GM23338 (cell line): ENCODE measurements at regions not wholly inside any gene's neighbourhood (a gene's known extent, or its start where the extent isn't known, plus 50 kb on each side); places are given as distances from the start of the nearest gene placed in this dataset.

Experiments used
- ATAC-seq: fragments of 200-7000 bp; cut with Tn5 transposase; 3 replicates; pipeline ENCODE4 v1.9.1; 2020
- DNase-seq: peaks from one replicate; pipeline ENCODE4 v3.0.0-alpha.2; 2015; ENCODE audit warnings: low spot score
- H2AFZ ChIP-seq: fragments of 200-600 bp; sonication (generic); 2 replicates; pipeline ENCODE4 v1.8.0; 2016; ENCODE audit warnings: antibody characterized with exemption, mild to moderate bottlenecking, moderate library complexity
- H3F3A ChIP-seq: fragments of 200-600 bp; sonication (generic); replicated peaks from 2 replicates; pipeline ENCODE4 v1.8.0; 2017; ENCODE audit warnings: antibody characterized with exemption, mixed run types, low read depth
- H3K27ac ChIP-seq: fragments of 200-600 bp; sonication (generic); 2 replicates; pipeline ENCODE4 v1.6.1; 2016; ENCODE audit warnings: low read depth
- H3K27me3 ChIP-seq: fragments of 200-600 bp; sonication (generic); 2 replicates; pipeline ENCODE4 v1.8.0; 2016; ENCODE audit warnings: mild to moderate bottlenecking, mixed run types, moderate library complexity; ENCODE audit not compliant: insufficient read depth
- H3K36me3 ChIP-seq: fragments of 200-600 bp; sonication (generic); 2 replicates; pipeline ENCODE4 v1.8.0; 2016; ENCODE audit warnings: mild to moderate bottlenecking; ENCODE audit not compliant: insufficient read depth
- H3K4me1 ChIP-seq: fragments of 200-600 bp; sonication (generic); 2 replicates; pipeline ENCODE4 v1.8.0; 2016; ENCODE audit warnings: mild to moderate bottlenecking, moderate library complexity; ENCODE audit not compliant: insufficient read depth
- H3K4me2 ChIP-seq: fragments of 200-600 bp; sonication (generic); 2 replicates; pipeline ENCODE4 v1.7.1; 2017; ENCODE audit warnings: mixed run types
- H3K4me3 ChIP-seq: fragments of 200-600 bp; sonication (generic); 2 replicates; pipeline ENCODE4 v1.6.1; 2016; ENCODE audit warnings: mixed run types
- H3K79me2 ChIP-seq: fragments of 200-600 bp; sonication (generic); replicated peaks from 2 replicates; pipeline ENCODE4 v1.8.0; 2017; ENCODE audit warnings: mild to moderate bottlenecking; ENCODE audit not compliant: insufficient read depth
- H3K9me2 ChIP-seq: fragments of 200-600 bp; sonication (generic); 2 replicates; pipeline ENCODE4 v1.8.0; 2017; ENCODE audit not compliant: insufficient read depth
- H4K20me1 ChIP-seq: fragments of 200-600 bp; sonication (generic); replicated peaks from 2 replicates; pipeline ENCODE4 v1.8.0; 2017; ENCODE audit warnings: mild to moderate bottlenecking; ENCODE audit not compliant: insufficient read depth
- H3K27ac Mint-ChIP-seq: 2 replicates; pipeline ENCODE4 v1.8.0; 2020; ENCODE audit warnings: inconsistent platforms, mild to moderate bottlenecking, moderate library complexity, mixed read lengths
- H3K27me3 Mint-ChIP-seq: 3 replicates; pipeline ENCODE4 v1.8.0; 2022; ENCODE audit warnings: low read depth, mild to moderate bottlenecking, moderate library complexity, mixed read lengths, inconsistent platforms; ENCODE audit not compliant: insufficient read depth, poor library complexity
- H3K36me3 Mint-ChIP-seq: 3 replicates; pipeline ENCODE4 v1.8.0; 2021; ENCODE audit warnings: low read depth, mild to moderate bottlenecking, inconsistent platforms, moderate library complexity, mixed read lengths
- H3K4me1 Mint-ChIP-seq: 3 replicates; pipeline ENCODE4 v1.8.0; 2020; ENCODE audit warnings: mild to moderate bottlenecking, inconsistent platforms, mixed read lengths
- H3K4me3 Mint-ChIP-seq: 3 replicates; pipeline ENCODE4 v1.8.0; 2021; ENCODE audit warnings: moderate library complexity, mild to moderate bottlenecking, inconsistent platforms, mixed read lengths
- H3K9me3 Mint-ChIP-seq: 3 replicates; pipeline ENCODE4 v1.8.0; 2020; ENCODE audit warnings: moderate library complexity, mild to moderate bottlenecking, inconsistent platforms, mixed read lengths
- CREB1 ChIP-seq: fragments of 250-450 bp; sonication (Bioruptor Pico); IDR thresholded peaks from 2 replicates; pipeline ENCODE4 v1.5.0; 2020; ENCODE audit warnings: low read depth, mild to moderate bottlenecking, moderate library complexity
- CTCF ChIP-seq, 2 experiments: fragments of 200-600 bp in 1 of 2; sonication (generic) in 1 of 2; conservative IDR thresholded peaks; 2 replicates each; pipeline versions ENCODE4 v1.5.1 to v1.6.1; 2016 to 2017; ENCODE audit warnings: antibody characterized with exemption in 2 of 2, low read depth in 2 of 2, mild to moderate bottlenecking in 2 of 2, moderate library complexity in 1 of 2
- ETS1 ChIP-seq: IDR thresholded peaks from 2 replicates; pipeline ENCODE4 v1.6.1; 2016; ENCODE audit warnings: antibody characterized with exemption
- EZH2 ChIP-seq: fragments of 200-600 bp; sonication (generic); IDR thresholded peaks from one replicate; pipeline ENCODE4 v1.8.0; 2017; ENCODE audit warnings: antibody characterized with exemption, mild to moderate bottlenecking, low read depth; ENCODE audit not compliant: unreplicated experiment
- EZH2phosphoT487 ChIP-seq: fragments of 200-600 bp; sonication (generic); IDR thresholded peaks from one replicate; pipeline ENCODE4 v1.8.1; 2018; ENCODE audit warnings: antibody characterized with exemption; ENCODE audit not compliant: unreplicated experiment
- JUNB ChIP-seq: IDR thresholded peaks from one replicate; pipeline ENCODE4 v1.6.1; 2016; ENCODE audit warnings: antibody characterized with exemption; ENCODE audit not compliant: unreplicated experiment
- NANOG ChIP-seq: IDR thresholded peaks from 2 replicates; pipeline ENCODE4 v1.6.1; 2016; ENCODE audit warnings: antibody characterized with exemption, borderline replicate concordance
- POLR2AphosphoS5 ChIP-seq: IDR thresholded peaks from 2 replicates; pipeline ENCODE4 v1.6.1; 2016; ENCODE audit warnings: antibody characterized with exemption, low read depth
- REST ChIP-seq: IDR thresholded peaks from one replicate; pipeline ENCODE4 v1.6.1; 2018; ENCODE audit warnings: antibody characterized with exemption; ENCODE audit not compliant: unreplicated experiment
- STAT1 ChIP-seq: IDR thresholded peaks from one replicate; pipeline ENCODE4 v1.6.1; 2016; ENCODE audit warnings: antibody characterized with exemption; ENCODE audit not compliant: unreplicated experiment
- ZNF114 ChIP-seq: fragments of 250-450 bp; sonication (Bioruptor Pico); IDR thresholded peaks from 2 replicates; pipeline ENCODE4 v1.5.0; 2020; ENCODE audit warnings: mild to moderate bottlenecking, moderate library complexity
- ZNF331 ChIP-seq: fragments of 250-450 bp; sonication (Bioruptor Pico); IDR thresholded peaks from 2 replicates; pipeline ENCODE4 v1.5.0; 2020; ENCODE audit warnings: low read depth, mild to moderate bottlenecking, moderate library complexity
- ZNF462 ChIP-seq: fragments of 250-450 bp; sonication (Bioruptor Pico); IDR thresholded peaks from 2 replicates; pipeline ENCODE4 v1.5.0; 2020; ENCODE audit warnings: mild to moderate bottlenecking, moderate library complexity

- Histone ChIP-seq H2AFZ (no peak overlapping the region), H3K27ac (no peak overlapping the region), H3F3A (no peaks in the 10 kb centered on the region), H4K20me1 (no peaks in the 10 kb centered on the region), H3K9me2 (no peaks in the 10 kb centered on the region), H3K36me3 (no peaks in the 10 kb centered on the region), H3K4me2 (no peak overlapping the region), H3K4me3 (no peak overlapping the region), H3K27me3 (no peaks in the 10 kb centered on the region), H3K4me1 (no peaks in the 10 kb centered on the region), H3K79me2 (no peaks in the 10 kb centered on the region)
- H3K27me3 Mint-ChIP-seq = no peaks in the 10 kb centered on the region
- no peak overlapping the region for H3K27ac Mint-ChIP-seq
- no peak overlapping the region for H3K4me3 Mint-ChIP-seq
- ATAC-seq = no peak
- no peak for DNase-seq
- H3K9me3 Mint-ChIP-seq = no peaks in the 10 kb centered on the region
- no peaks in the 10 kb centered on the region for H3K36me3 Mint-ChIP-seq
- TF ChIP-seq STAT1 (no peak), ZNF462 (CRISPR knock-in tag) (no peak), ZNF331 (CRISPR knock-in tag) (no peak), EZH2 (no peak), REST (no peak), ETS1 (no peak), ZNF114 (CRISPR knock-in tag) (no peak), CREB1 (no peak), CTCF (conservative IDR thresholded peaks at IDR 0.05; ENCODE audit: low read depth in 2 of 2) (no peak), NANOG (no peak), EZH2phosphoT487 (no peak), POLR2AphosphoS5 (no peak), JUNB (no peak)
- no peaks in the 10 kb centered on the region for H3K4me1 Mint-ChIP-seq
These were observed 145.8 kb upstream of the HCCS start for GRCh38 chrX:10965174-10965798.
